K562 (cell line): ENCODE measurements at regions not wholly inside any gene's neighbourhood (a gene's known extent, or its start where the extent isn't known, plus 50 kb on each side); places are given as distances from the start of the nearest gene placed in this dataset.

Source experiments
- ARID4B ChIP-seq: sonication (generic); formaldehyde crosslinking; IDR thresholded peaks from 2 replicates; pipeline ENCODE4 v1.8.0; 2022; ENCODE audit warnings: mild to moderate bottlenecking, missing genetic modification reagents
- BDP1 ChIP-seq: IDR thresholded peaks from 3 replicates; pipeline ENCODE4 v1.6.1; 2011; ENCODE audit not compliant: insufficient read length, insufficient read depth
- ESRRA ChIP-seq: fragments of 450-650 bp; IDR thresholded peaks from 2 replicates; pipeline ENCODE4 v1.6.1; 2014; ENCODE audit warnings: low read depth, mild to moderate bottlenecking, moderate library complexity, borderline replicate concordance
- GTF2A2 ChIP-seq: IDR thresholded peaks from 2 replicates; pipeline ENCODE4 v1.6.1; 2016; ENCODE audit warnings: mild to moderate bottlenecking, missing genetic modification characterization, missing compliant biosample characterization
- HDAC3 ChIP-seq: fragments of 450-650 bp; IDR thresholded peaks from 2 replicates; pipeline ENCODE4 v1.6.1; 2018; ENCODE audit warnings: borderline replicate concordance, mild to moderate bottlenecking, moderate library complexity; ENCODE audit not compliant: partially characterized antibody
- PCBP1 ChIP-seq: fragments of 200-400 bp; formaldehyde crosslinking; IDR thresholded peaks from 2 replicates; pipeline ENCODE4 v1.6.1; 2018; ENCODE audit warnings: mild to moderate bottlenecking, low read depth, low read length; ENCODE audit not compliant: poor library complexity, severe bottlenecking
- POLR2H ChIP-seq: IDR thresholded peaks from 2 replicates; pipeline ENCODE4 v1.6.1; 2016; ENCODE audit warnings: missing genetic modification characterization, low read depth, mild to moderate bottlenecking, control low read depth, missing compliant biosample characterization, moderate library complexity
- SFPQ ChIP-seq: fragments of 200-400 bp; formaldehyde crosslinking; IDR thresholded peaks from 2 replicates; pipeline ENCODE4 v1.6.1; 2017; ENCODE audit warnings: mild to moderate bottlenecking, low read depth, low read length, moderate library complexity
- TOE1 ChIP-seq, 2 experiments: fragments of 450-650 bp in 1 of 2; sonication (generic) in 1 of 2; formaldehyde crosslinking in 1 of 2; IDR thresholded peaks; 2 replicates each; pipeline versions ENCODE4 v1.7.1 to v1.8.0; 2016 to 2022; ENCODE audit warnings: borderline replicate concordance in 2 of 2, mild to moderate bottlenecking in 2 of 2, antibody characterized with exemption in 1 of 2, inconsistent platforms in 1 of 2, low read depth in 1 of 2, missing genetic modification reagents in 1 of 2, moderate library complexity in 1 of 2
- ZNF224 ChIP-seq: sonication (generic); formaldehyde crosslinking; IDR thresholded peaks from 2 replicates; pipeline ENCODE4 v1.8.0; 2022; ENCODE audit warnings: mild to moderate bottlenecking, missing genetic modification reagents
- ZNF431 ChIP-seq: sonication (generic); formaldehyde crosslinking; IDR thresholded peaks from 2 replicates; pipeline ENCODE4 v1.8.0; 2022; ENCODE audit warnings: mild to moderate bottlenecking, missing genetic modification reagents
- ZNF586 ChIP-seq: fragments of 450-650 bp; formaldehyde crosslinking; conservative IDR thresholded peaks from 2 replicates; pipeline ENCODE4 v1.4.0; 2020; ENCODE audit warnings: mild to moderate bottlenecking, moderate library complexity
- TF ChIP-seq, protein P1 (sequence below): fragments of 250-450 bp; sonication (Bioruptor Pico); IDR thresholded peaks from 2 replicates; pipeline ENCODE4 v1.4.0; 2020; ENCODE audit warnings: borderline replicate concordance
- TF ChIP-seq, protein P2 (sequence below), 2 experiments: fragments of 450-650 bp; IDR thresholded peaks; 2 replicates each; pipeline ENCODE4 v1.6.1; 2016
- TF ChIP-seq, protein P3 (sequence below), 2 experiments: fragments of 450-650 bp in 1 of 2; sonication (generic) in 1 of 2; formaldehyde crosslinking in 1 of 2; IDR thresholded peaks in 1 of 2; conservative IDR thresholded peaks in 1 of 2; 2 replicates each; pipeline versions ENCODE4 v1.6.1 to v1.8.1; 2016 to 2023; ENCODE audit warnings: mild to moderate bottlenecking in 2 of 2, moderate library complexity in 2 of 2, inconsistent platforms in 1 of 2, missing genetic modification reagents in 1 of 2

- TF ChIP-seq ARID4B (CRISPR knock-in tag) (no peak), ZNF224 (CRISPR knock-in tag) (no peak), SFPQ (no peak), HDAC3 (no peak), GTF2A2 (tag) (no peak), ZNF586 (CRISPR knock-in tag) (no peak), POLR2H (no peak), ESRRA (no peak), TOE1 (IDR thresholded peaks at IDR 0.05; ENCODE audit: borderline replicate concordance) (no peak), TOE1 (CRISPR knock-in tag; IDR thresholded peaks at IDR 0.05; ENCODE audit: borderline replicate concordance, low read depth) (no peak), BDP1 (no peak), PCBP1 (no peak), ZNF431 (no peak)
- TF ChIP-seq, protein P1, sequence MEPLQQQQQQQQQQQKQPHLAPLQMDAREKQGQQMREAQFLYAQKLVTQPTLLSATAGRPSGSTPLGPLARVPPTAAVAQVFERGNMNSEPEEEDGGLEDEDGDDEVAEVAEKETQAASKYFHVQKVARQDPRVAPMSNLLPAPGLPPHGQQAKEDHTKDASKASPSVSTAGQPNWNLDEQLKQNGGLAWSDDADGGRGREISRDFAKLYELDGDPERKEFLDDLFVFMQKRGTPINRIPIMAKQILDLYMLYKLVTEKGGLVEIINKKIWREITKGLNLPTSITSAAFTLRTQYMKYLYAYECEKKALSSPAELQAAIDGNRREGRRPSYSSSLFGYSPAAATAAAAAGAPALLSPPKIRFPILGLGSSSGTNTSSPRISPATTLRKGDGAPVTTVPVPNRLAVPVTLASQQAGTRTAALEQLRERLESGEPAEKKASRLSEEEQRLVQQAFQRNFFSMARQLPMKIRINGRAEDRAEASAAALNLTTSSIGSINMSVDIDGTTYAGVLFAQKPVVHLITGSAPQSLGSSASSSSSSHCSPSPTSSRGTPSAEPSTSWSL, result no peak
- TF ChIP-seq, protein P2, sequence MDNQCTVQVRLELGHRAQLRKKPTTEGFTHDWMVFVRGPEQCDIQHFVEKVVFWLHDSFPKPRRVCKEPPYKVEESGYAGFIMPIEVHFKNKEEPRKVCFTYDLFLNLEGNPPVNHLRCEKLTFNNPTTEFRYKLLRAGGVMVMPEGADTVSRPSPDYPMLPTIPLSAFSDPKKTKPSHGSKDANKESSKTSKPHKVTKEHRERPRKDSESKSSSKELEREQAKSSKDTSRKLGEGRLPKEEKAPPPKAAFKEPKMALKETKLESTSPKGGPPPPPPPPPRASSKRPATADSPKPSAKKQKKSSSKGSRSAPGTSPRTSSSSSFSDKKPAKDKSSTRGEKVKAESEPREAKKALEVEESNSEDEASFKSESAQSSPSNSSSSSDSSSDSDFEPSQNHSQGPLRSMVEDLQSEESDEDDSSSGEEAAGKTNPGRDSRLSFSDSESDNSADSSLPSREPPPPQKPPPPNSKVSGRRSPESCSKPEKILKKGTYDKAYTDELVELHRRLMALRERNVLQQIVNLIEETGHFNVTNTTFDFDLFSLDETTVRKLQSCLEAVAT (IDR thresholded peaks at IDR 0.05), result no peak
- TF ChIP-seq, protein P3, sequence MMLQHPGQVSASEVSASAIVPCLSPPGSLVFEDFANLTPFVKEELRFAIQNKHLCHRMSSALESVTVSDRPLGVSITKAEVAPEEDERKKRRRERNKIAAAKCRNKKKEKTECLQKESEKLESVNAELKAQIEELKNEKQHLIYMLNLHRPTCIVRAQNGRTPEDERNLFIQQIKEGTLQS (IDR thresholded peaks at IDR 0.05), result peak; percentile 89
- TF ChIP-seq, protein P3 (CRISPR knock-in tag; conservative IDR thresholded peaks at IDR 0.05), result no peak
Observed at GRCh38 chr7:106345421-106346166, 60.8 kb upstream of the NAMPT start (continued).
